Endothelial cell of umbilical vein (primary cell): ENCODE measurements at regions not wholly inside any gene's neighbourhood (a gene's known extent, or its start where the extent isn't known, plus 50 kb on each side); places are given as distances from the start of the nearest gene placed in this dataset.

Experiments used
- BruUV-seq: library from RNA; stranded (reverse); fragments of 400-500 nt; replicated peaks from 2 replicates; lab custom pipeline; 2021; lab: Mats Ljungman, UMichigan
- CTCF ChIA-PET: fragments of 300-600, 350-600 bp; sonication (Branson Sonifier 250); formaldehyde crosslinking; loops from one replicate; lab custom pipeline; 2021; ENCODE audit warnings: antibody characterized with exemption, inconsistent platforms; lab: Charles Lee
- POLR2A ChIA-PET: fragments of 300-600, 350-600 bp; sonication (Branson Sonifier 250); formaldehyde crosslinking; loops from one replicate; lab custom pipeline; 2021; ENCODE audit warnings: antibody characterized with exemption, inconsistent platforms; lab: Charles Lee
- DNase-seq: peaks from one replicate; pipeline ENCODE4 v3.0.0-alpha.2; 2011; ENCODE audit warnings: low read depth, low spot score
- FAIRE-seq: peaks from 2 replicates; lab custom pipeline; 2011; peaks lifted over from hg19 to GRCh38; lab: Jason Lieb, UNC
- H2AFZ ChIP-seq: 2 replicates; pipeline ENCODE4 v1.6.0; 2012; ENCODE audit warnings: low read depth, low read length, control low read depth, inconsistent platforms
- H3K27ac ChIP-seq: 2 replicates; pipeline ENCODE4 v1.5.1; 2011; ENCODE audit warnings: low read depth, mild to moderate bottlenecking, control low read depth, low read length, moderate library complexity; ENCODE audit not compliant: insufficient read depth
- H3K27me3 ChIP-seq, 2 experiments: 2 replicates each; pipeline versions ENCODE4 v1.6.0 to v1.6.1; 2011; ENCODE audit warnings: low read length in 2 of 2, mixed read lengths in 1 of 2; ENCODE audit not compliant: control insufficient read depth in 2 of 2, insufficient read depth in 2 of 2
- H3K36me3 ChIP-seq, 2 experiments: 2 replicates in 1 of 2; 3 replicates in 1 of 2; pipeline ENCODE4 v1.5.1; 2011; ENCODE audit warnings: low read length in 2 of 2, mild to moderate bottlenecking in 1 of 2, moderate library complexity in 1 of 2; ENCODE audit not compliant: control insufficient read depth in 2 of 2, insufficient read depth in 2 of 2; ENCODE audit errors: extremely low read depth in 1 of 2
- H3K4me1 ChIP-seq: 3 replicates; pipeline ENCODE4 v1.5.1; 2011; ENCODE audit warnings: mild to moderate bottlenecking, low read length; ENCODE audit not compliant: control insufficient read depth, insufficient read depth; ENCODE audit errors: extremely low read depth
- H3K4me2 ChIP-seq: 2 replicates; pipeline ENCODE4 v1.6.1; 2011; ENCODE audit warnings: low read length, control low read depth, mixed read lengths; ENCODE audit not compliant: insufficient read depth
- H3K4me3 ChIP-seq, 3 experiments: fragments of 200-600 bp in 1 of 3; sonication (generic), shearing (Covaris generic) in 1 of 3; replicated peaks in 1 of 3; 2 replicates each; pipeline ENCODE4 v1.5.1; 2011 to 2016; ENCODE audit warnings: control low read depth in 3 of 3, low read length in 3 of 3, mild to moderate bottlenecking in 2 of 3, inconsistent platforms in 1 of 3, low read depth in 1 of 3, moderate library complexity in 1 of 3; ENCODE audit not compliant: insufficient read depth in 1 of 3
- H3K79me2 ChIP-seq: 2 replicates; pipeline ENCODE4 v1.6.0; 2012; ENCODE audit warnings: low read length, inconsistent platforms; ENCODE audit not compliant: control insufficient read depth, insufficient read depth
- H3K9ac ChIP-seq: replicated peaks from 2 replicates; pipeline ENCODE3; 2011; ENCODE audit warnings: low read length, control low read depth; ENCODE audit not compliant: insufficient read depth; ENCODE audit errors: extremely low read depth
- H3K9me1 ChIP-seq: replicated peaks from 3 replicates; pipeline ENCODE4 v1.6.0; 2011; ENCODE audit warnings: mild to moderate bottlenecking, low read length; ENCODE audit not compliant: control insufficient read depth, insufficient read depth; ENCODE audit errors: extremely low read depth
- H3K9me3 ChIP-seq: replicated peaks from 2 replicates; pipeline ENCODE4 v1.5.1; 2012; ENCODE audit warnings: low read length, inconsistent platforms; ENCODE audit not compliant: control insufficient read depth, insufficient read depth
- H4K20me1 ChIP-seq: replicated peaks from 2 replicates; pipeline ENCODE3; 2011; ENCODE audit warnings: mild to moderate bottlenecking, low read length; ENCODE audit not compliant: control insufficient read depth, insufficient read depth; ENCODE audit errors: extremely low read depth
- CTCF ChIP-seq, 2 donors: IDR thresholded peaks; 1 replicate in 1 of 2; 2 replicates in 1 of 2; pipeline ENCODE4 v1.5.1; 2011; ENCODE audit warnings: low read length in 2 of 2, mild to moderate bottlenecking in 2 of 2, moderate library complexity in 2 of 2, control low read depth in 1 of 2, inconsistent platforms in 1 of 2, low read depth in 1 of 2; ENCODE audit not compliant: insufficient read depth in 1 of 2; ENCODE audit errors: extremely low read depth in 1 of 2
- EZH2 ChIP-seq: IDR thresholded peaks from 2 replicates; pipeline ENCODE4 v1.6.1; 2012; ENCODE audit warnings: borderline replicate concordance, low read depth, mild to moderate bottlenecking, moderate library complexity, low read length, inconsistent platforms; ENCODE audit not compliant: severe bottlenecking
- FOS ChIP-seq: IDR thresholded peaks from 2 replicates; pipeline ENCODE4 v1.6.1; 2011; ENCODE audit warnings: mild to moderate bottlenecking, low read length, moderate library complexity, borderline replicate concordance; ENCODE audit not compliant: insufficient read depth
- GATA2 ChIP-seq: IDR thresholded peaks from 2 replicates; pipeline ENCODE4 v1.7.0; 2011; ENCODE audit warnings: low read depth, mild to moderate bottlenecking, moderate library complexity, mixed read lengths, low read length; ENCODE audit not compliant: insufficient read length, insufficient read depth
- JUN ChIP-seq: IDR thresholded peaks from 2 replicates; pipeline ENCODE4 v1.6.1; 2011; ENCODE audit warnings: borderline replicate concordance, low read depth; ENCODE audit not compliant: insufficient read length, insufficient read depth
- MYC ChIP-seq: IDR thresholded peaks from one replicate; pipeline ENCODE4 v1.6.1; 2011; ENCODE audit warnings: mild to moderate bottlenecking, low read depth, low read length
- POLR2A ChIP-seq: IDR thresholded peaks from 2 replicates; pipeline ENCODE4 v1.6.1; 2012; ENCODE audit warnings: low read depth, mild to moderate bottlenecking, control low read depth, low read length
- POLR2AphosphoS5 ChIP-seq: IDR thresholded peaks from 2 replicates; pipeline ENCODE4 v1.6.1; 2012; ENCODE audit warnings: low read depth, mild to moderate bottlenecking, control low read depth, low read length, moderate library complexity; ENCODE audit not compliant: insufficient read depth
- dilution Hi-C: fragments of 300-500 bp; cut with MboI; formaldehyde crosslinking; loops from one replicate; pipeline ENCODE4 v1.15.0; 2019; ENCODE audit warnings: low sequenced_read_pairs; ENCODE audit not compliant: extremely low pct_ligation_motif_present
- intact Hi-C: fragments of 100-400 bp; cut with micrococcal nuclease; formaldehyde crosslinking; loops from one replicate; pipeline ENCODE4 v1.10.0; 2022
- TF ChIP-seq, protein P1 (sequence below): IDR thresholded peaks from 2 replicates; pipeline ENCODE4 v1.6.1; 2011; ENCODE audit not compliant: insufficient read depth, insufficient read length

GRCh38 chr6:80967609-80968008 is 784.9 kb downstream of the TENT5A start:
- no peaks in the 10 kb centered on the region for H4K20me1 ChIP-seq
- H3K4me2 ChIP-seq = no peak overlapping the region
- no peak overlapping the region for H3K27ac ChIP-seq
- H3K4me1 ChIP-seq = no peaks in the 10 kb centered on the region
- ChIA-PET POLR2A (no interaction called here), CTCF (no interaction called here)
- BruUV-seq = no TSS peak
- intact Hi-C loops (no loop called here), dilution Hi-C loops (no loop called here)
- no peak overlapping the region for H3K4me3 ChIP-seq
- no peak overlapping the region for H2AFZ ChIP-seq
- H3K27me3 ChIP-seq = no peaks in the 10 kb centered on the region
- DNase-seq (peak; percentile 10), FAIRE-seq (no peak)
- H3K36me3 ChIP-seq = no peaks in the 10 kb centered on the region
- H3K9me1 ChIP-seq = no peaks in the 10 kb centered on the region
- TF ChIP-seq, protein P1, sequence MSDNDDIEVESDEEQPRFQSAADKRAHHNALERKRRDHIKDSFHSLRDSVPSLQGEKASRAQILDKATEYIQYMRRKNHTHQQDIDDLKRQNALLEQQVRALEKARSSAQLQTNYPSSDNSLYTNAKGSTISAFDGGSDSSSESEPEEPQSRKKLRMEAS = no peak
- TF ChIP-seq POLR2A (no peak), GATA2 (no peak), EZH2 (no peak), FOS (no peak), POLR2AphosphoS5 (no peak), CTCF (IDR thresholded peaks at IDR 0.05; ENCODE audit: extremely low read depth in 1 of 2, insufficient read depth in 1 of 2, low read depth in 1 of 2, low read length in 2 of 2) (no peak), MYC (no peak), JUN (no peak)
- no peak overlapping the region for H3K9ac ChIP-seq
- no peaks in the 10 kb centered on the region for H3K79me2 ChIP-seq
- no peaks in the 10 kb centered on the region for H3K9me3 ChIP-seq
